Neutrophil (primary cell): ENCODE measurements at regions not wholly inside any gene's neighbourhood (a gene's known extent, or its start where the extent isn't known, plus 50 kb on each side); places are given as distances from the start of the nearest gene placed in this dataset.

Source experiments
- H3K27ac ChIP-seq: fragments of 200-600 bp; sonication (generic); 2 replicates; pipeline ENCODE4 v1.5.1; 2016; ENCODE audit warnings: mild to moderate bottlenecking, moderate library complexity
- H3K27me3 ChIP-seq: fragments of 200-600 bp; sonication (generic); 2 replicates; pipeline ENCODE4 v1.6.0; 2016; ENCODE audit warnings: mild to moderate bottlenecking
- H3K36me3 ChIP-seq: fragments of 200-600 bp; sonication (generic); 2 replicates; pipeline ENCODE4 v1.5.1; 2017
- H3K4me1 ChIP-seq, 2 experiments: fragments of 200-600 bp in 1 of 2; sonication (generic) in 1 of 2; 1 replicate in 1 of 2; 2 replicates in 1 of 2; pipeline versions ENCODE4 v1.5.1 to v1.6.1; 2013 to 2016; ENCODE audit warnings: low read depth in 1 of 2, low read length in 1 of 2, mild to moderate bottlenecking in 1 of 2, moderate library complexity in 1 of 2; ENCODE audit not compliant: control insufficient read depth in 1 of 2, insufficient read depth in 1 of 2
- H3K4me3 ChIP-seq, 2 experiments: fragments of 200-600 bp in 1 of 2; sonication (generic) in 1 of 2; 1 replicate in 1 of 2; 2 replicates in 1 of 2; pipeline ENCODE4 v1.5.1; 2013 to 2016; ENCODE audit warnings: low read depth in 1 of 2, low read length in 1 of 2, mild to moderate bottlenecking in 1 of 2, moderate library complexity in 1 of 2
- H3K9me3 ChIP-seq: fragments of 200-600 bp; sonication (generic); 2 replicates; pipeline ENCODE4 v1.5.1; 2016
- CTCF ChIP-seq: fragments of 200-600 bp; sonication (generic); IDR thresholded peaks from 2 replicates; pipeline ENCODE4 v1.5.1; 2016; ENCODE audit warnings: antibody characterized with exemption

- Histone ChIP-seq H3K27me3 (no peaks in the 10 kb centered on the region), H3K36me3 (no peaks in the 10 kb centered on the region), H3K4me1 (no peaks in the 10 kb centered on the region), H3K27ac (no peak overlapping the region), H3K9me3 (no peaks in the 10 kb centered on the region), H3K4me3 (no peak overlapping the region)
- no peak for TF ChIP-seq CTCF
These were observed 85.7 kb upstream of the TENT5D start for GRCh38 chrX:80334583-80334982.

- TF ChIP-seq CTCF: no peak
- H3K4me3 ChIP-seq: no peak overlapping the region
- H3K27ac ChIP-seq: no peak overlapping the region
- H3K9me3 ChIP-seq: no peaks in the 10 kb centered on the region
- H3K4me1 ChIP-seq: no peaks in the 10 kb centered on the region
- H3K27me3 ChIP-seq: no peaks in the 10 kb centered on the region
- H3K36me3 ChIP-seq: no peaks in the 10 kb centered on the region
These were observed 85.0 kb upstream of the TENT5D start for GRCh38 chrX:80335062-80335830.

- Histone ChIP-seq H3K4me3 (no peak overlapping the region), H3K9me3 (no peaks in the 10 kb centered on the region), H3K27me3 (no peaks in the 10 kb centered on the region), H3K36me3 (no peaks in the 10 kb centered on the region), H3K4me1 (no peaks in the 10 kb centered on the region), H3K27ac (no peak overlapping the region)
- TF ChIP-seq CTCF: no peak
These were observed 65.2 kb upstream of the TENT5D start for GRCh38 chrX:80354966-80355465.
